Keratinocyte (primary cell): ENCODE measurements at regions not wholly inside any gene's neighbourhood (a gene's known extent, or its start where the extent isn't known, plus 50 kb on each side); places are given as distances from the start of the nearest gene placed in this dataset.
A peak's percentile ranks its signal among the peaks of the same experiment; 100 is the strongest.

Source experiments
- DNase-seq: peaks from one replicate; pipeline ENCODE4 v3.0.0-alpha.2; 2011; ENCODE audit warnings: low read depth, missing footprints, low spot score
- FAIRE-seq: peaks from 2 replicates; lab custom pipeline; 2011; peaks lifted over from hg19 to GRCh38; lab: Jason Lieb, UNC
- H2AFZ ChIP-seq: 2 replicates; pipeline ENCODE4 v1.6.0; 2012; ENCODE audit warnings: low read length, control low read depth, inconsistent platforms; ENCODE audit not compliant: control insufficient read depth
- H3K27ac ChIP-seq: 2 replicates; pipeline ENCODE4 v1.5.1; 2011; ENCODE audit warnings: low read length; ENCODE audit not compliant: control insufficient read depth, insufficient read depth
- H3K27me3 ChIP-seq: 3 replicates; pipeline ENCODE4 v1.6.0; 2011; ENCODE audit warnings: low read length; ENCODE audit not compliant: control insufficient read depth, insufficient read depth; ENCODE audit errors: extremely low read depth
- H3K36me3 ChIP-seq, 2 experiments: 2 replicates in 1 of 2; 3 replicates in 1 of 2; pipeline ENCODE4 v1.5.1; 2011; ENCODE audit warnings: low read length in 2 of 2, mild to moderate bottlenecking in 1 of 2; ENCODE audit not compliant: control insufficient read depth in 2 of 2, insufficient read depth in 2 of 2; ENCODE audit errors: extremely low read depth in 1 of 2
- H3K4me1 ChIP-seq: 3 replicates; pipeline ENCODE4 v1.5.1; 2011; ENCODE audit warnings: low read length; ENCODE audit not compliant: control insufficient read depth, insufficient read depth; ENCODE audit errors: extremely low read depth
- H3K4me2 ChIP-seq: 3 replicates; pipeline ENCODE4 v1.6.0; 2011; ENCODE audit warnings: low read depth, low read length; ENCODE audit not compliant: control insufficient read depth, insufficient read depth; ENCODE audit errors: extremely low read depth
- H3K4me3 ChIP-seq, 3 experiments: fragments of 200-600 bp in 1 of 3; sonication (generic) in 1 of 3; 2 replicates in 2 of 3; 3 replicates in 1 of 3; pipeline ENCODE4 v1.5.1; 2011 to 2016; ENCODE audit warnings: low read length in 3 of 3, mild to moderate bottlenecking in 3 of 3, control low read depth in 2 of 3, inconsistent platforms in 1 of 3, low read depth in 1 of 3, mixed read lengths in 1 of 3, mixed run types in 1 of 3, moderate library complexity in 1 of 3; ENCODE audit not compliant: control insufficient read depth in 2 of 3, insufficient read depth in 2 of 3; ENCODE audit errors: extremely low read depth in 1 of 3
- H3K79me2 ChIP-seq: 2 replicates; pipeline ENCODE4 v1.6.0; 2012; ENCODE audit warnings: low read length; ENCODE audit not compliant: control insufficient read depth, insufficient read depth
- H3K9ac ChIP-seq: 3 replicates; pipeline ENCODE4 v1.6.0; 2011; ENCODE audit warnings: low read length; ENCODE audit not compliant: control insufficient read depth, insufficient read depth; ENCODE audit errors: extremely low read depth
- H3K9me1 ChIP-seq: 3 replicates; pipeline ENCODE4 v1.6.0; 2011; ENCODE audit warnings: low read length; ENCODE audit not compliant: control insufficient read depth, insufficient read depth; ENCODE audit errors: extremely low read depth
- H3K9me3 ChIP-seq: 2 replicates; pipeline ENCODE4 v1.5.1; 2012; ENCODE audit warnings: low read depth, low read length; ENCODE audit not compliant: control insufficient read depth
- H4K20me1 ChIP-seq: 3 replicates; pipeline ENCODE4 v1.6.0; 2011; ENCODE audit warnings: low read length; ENCODE audit not compliant: control insufficient read depth, insufficient read depth; ENCODE audit errors: extremely low read depth
- CTCF ChIP-seq, 3 experiments: IDR thresholded peaks in 1 of 3; conservative IDR thresholded peaks in 1 of 3; optimal IDR thresholded peaks in 1 of 3; 2 replicates in 2 of 3; 3 replicates in 1 of 3; pipeline versions ENCODE3 to v1.5.1; 2011; ENCODE audit warnings: low read length in 3 of 3, mild to moderate bottlenecking in 3 of 3, moderate library complexity in 2 of 3, control low read depth in 1 of 3, inconsistent platforms in 1 of 3; ENCODE audit not compliant: insufficient read depth in 2 of 3; ENCODE audit errors: extremely low read depth in 1 of 3
- EZH2 ChIP-seq: IDR thresholded peaks from one replicate; pipeline ENCODE4 v1.6.1; 2012; ENCODE audit warnings: inconsistent platforms, mild to moderate bottlenecking, low read length, moderate library complexity
- dilution Hi-C: fragments of 300-500 bp; cut with MboI; formaldehyde crosslinking; loops from one replicate; pipeline ENCODE4 v1.7.0; 2020; ENCODE audit warnings: low sequenced_read_pairs; ENCODE audit not compliant: extremely low pct_ligation_motif_present

- dilution Hi-C loops: no loop called here
- TF ChIP-seq EZH2: no peak
- no peak for TF ChIP-seq CTCF (optimal IDR thresholded peaks at IDR 0.05 in 1 of 3, IDR thresholded peaks at IDR 0.05 in 1 of 3, conservative IDR thresholded peaks at IDR 0.05 in 1 of 3; ENCODE audit: extremely low read depth in 1 of 3, insufficient read depth in 2 of 3, low read length in 3 of 3)
- no peak overlapping the region for H3K4me2 ChIP-seq
- no peak overlapping the region for H2AFZ ChIP-seq
- H3K9ac ChIP-seq: no peak overlapping the region
- no peak overlapping the region for H3K27ac ChIP-seq
- no peak overlapping the region for H3K4me3 ChIP-seq
- H4K20me1 ChIP-seq: no peaks in the 10 kb centered on the region
- H3K9me3 ChIP-seq: no peaks in the 10 kb centered on the region
- FAIRE-seq (no peak), DNase-seq (no peak)
- H3K79me2 ChIP-seq: no peaks in the 10 kb centered on the region
- H3K9me1 ChIP-seq: no peaks in the 10 kb centered on the region
- H3K27me3 ChIP-seq: no peaks in the 10 kb centered on the region
- no peaks in the 10 kb centered on the region for H3K36me3 ChIP-seq
- H3K4me1 ChIP-seq: peaks cover 23% of the 10 kb centered on the region
Measured at GRCh38 chr3:177813322-177813721, 616.0 kb upstream of the TBL1XR1 start.

GRCh38 chr3:177816667-177817208 is 619.5 kb upstream of the TBL1XR1 start:
- Histone ChIP-seq H3K9me1 (no peaks in the 10 kb centered on the region), H3K9me3 (no peaks in the 10 kb centered on the region), H3K4me1 (peaks cover 16% of the 10 kb centered on the region), H3K4me3 (peak overlapping the region in 1 of 3 experiments; percentile 19), H3K27me3 (no peaks in the 10 kb centered on the region), H4K20me1 (no peaks in the 10 kb centered on the region), H3K27ac (peak overlapping the region; percentile 42), H3K79me2 (no peaks in the 10 kb centered on the region), H3K4me2 (peak overlapping the region; percentile 66), H3K9ac (no peak overlapping the region), H3K36me3 (no peaks in the 10 kb centered on the region), H2AFZ (peak overlapping the region; percentile 29)
- FAIRE-seq: peak; percentile 95
- TF ChIP-seq EZH2 (no peak), CTCF (optimal IDR thresholded peaks at IDR 0.05 in 1 of 3, IDR thresholded peaks at IDR 0.05 in 1 of 3, conservative IDR thresholded peaks at IDR 0.05 in 1 of 3; ENCODE audit: extremely low read depth in 1 of 3, insufficient read depth in 2 of 3, low read length in 3 of 3) (no peak)
- dilution Hi-C loops: no loop called here
- peak; percentile 38 for DNase-seq
